Neural cell (in vitro differentiated cells): ENCODE measurements at regions not wholly inside any gene's neighbourhood (a gene's known extent, or its start where the extent isn't known, plus 50 kb on each side); places are given as distances from the start of the nearest gene placed in this dataset.

Source experiments
- H2AFZ ChIP-seq: fragments of 200-600, 300-800 bp; sonication (generic), shearing (Covaris generic); 2 replicates; pipeline ENCODE4 v1.6.0; 2014; ENCODE audit warnings: low read depth, mild to moderate bottlenecking, antibody characterized with exemption, low read length, moderate library complexity
- H3F3A ChIP-seq: fragments of 200-600 bp; shearing (Covaris generic); 2 replicates; pipeline ENCODE4 v1.6.1; 2016; ENCODE audit warnings: mild to moderate bottlenecking, moderate library complexity, mixed read lengths, antibody characterized with exemption, low read length; ENCODE audit not compliant: insufficient read depth, poor library complexity, severe bottlenecking
- H3K27ac ChIP-seq: fragments of 200-600, 300-800 bp; sonication (generic), shearing (Covaris generic); 2 replicates; pipeline ENCODE4 v1.5.1; 2014; ENCODE audit warnings: mild to moderate bottlenecking, low read length, moderate library complexity
- H3K27me3 ChIP-seq: fragments of 300-800, 200-600 bp; sonication (generic), shearing (Covaris generic); 2 replicates; pipeline ENCODE4 v1.6.0; 2014; ENCODE audit warnings: mild to moderate bottlenecking, low read depth, low read length, moderate library complexity; ENCODE audit not compliant: insufficient read depth
- H3K36me3 ChIP-seq: fragments of 300-800, 200-600 bp; sonication (generic), shearing (Covaris generic); 2 replicates; pipeline ENCODE4 v1.5.1; 2014; ENCODE audit warnings: mild to moderate bottlenecking, antibody characterized with exemption, low read length, moderate library complexity; ENCODE audit not compliant: insufficient read depth
- H3K4me2 ChIP-seq: fragments of 300-800, 200-600 bp; sonication (generic), shearing (Covaris generic); 2 replicates; pipeline ENCODE4 v1.6.0; 2014; ENCODE audit warnings: mild to moderate bottlenecking, low read length
- H3K4me3 ChIP-seq: fragments of 300-800, 200-600 bp; sonication (generic), shearing (Covaris generic); 2 replicates; pipeline ENCODE4 v1.5.1; 2014; ENCODE audit warnings: mild to moderate bottlenecking, low read length, moderate library complexity
- H3K79me2 ChIP-seq: fragments of 200-600 bp; shearing (Covaris generic); replicated peaks from 2 replicates; pipeline ENCODE4 v1.6.0; 2014; ENCODE audit warnings: mild to moderate bottlenecking, low read length, moderate library complexity; ENCODE audit not compliant: insufficient read depth
- H3K9ac ChIP-seq: fragments of 300-800, 200-600 bp; sonication (generic), shearing (Covaris generic); 2 replicates; pipeline ENCODE4 v1.6.1; 2016; ENCODE audit warnings: mild to moderate bottlenecking, low read length, mixed read lengths
- H3K9me2 ChIP-seq: fragments of 200-600 bp; shearing (Covaris generic); 2 replicates; pipeline ENCODE4 v1.6.1; 2016; ENCODE audit warnings: mild to moderate bottlenecking, low read length, mixed read lengths; ENCODE audit not compliant: insufficient read depth
- H3K9me3 ChIP-seq: fragments of 200-600, 300-800 bp; sonication (generic), shearing (Covaris generic); 2 replicates; pipeline ENCODE4 v1.6.1; 2016; ENCODE audit warnings: mild to moderate bottlenecking, mixed run types, low read length, moderate library complexity, mixed read lengths
- H4K20me1 ChIP-seq: fragments of 200-600 bp; shearing (Covaris generic); 2 replicates; pipeline ENCODE4 v1.6.1; 2016; ENCODE audit warnings: mild to moderate bottlenecking, mixed run types; ENCODE audit not compliant: insufficient read depth
- EP300 ChIP-seq: fragments of 450-650 bp; conservative IDR thresholded peaks from 2 replicates; pipeline ENCODE4 v1.6.1; 2014; ENCODE audit warnings: antibody characterized with exemption, mild to moderate bottlenecking, moderate library complexity; ENCODE audit not compliant: poor library complexity, severe bottlenecking
- EZH2 ChIP-seq: fragments of 200-600, 300-800 bp; shearing (Covaris generic), sonication (generic); IDR thresholded peaks from 2 replicates; pipeline ENCODE4 v1.6.1; 2014; ENCODE audit warnings: antibody characterized with exemption, low read length, borderline replicate concordance, mild to moderate bottlenecking; ENCODE audit not compliant: insufficient read depth, poor library complexity, severe bottlenecking
- MXI1 ChIP-seq: fragments of 450-650 bp; conservative IDR thresholded peaks from 2 replicates; pipeline ENCODE4 v1.6.1; 2014; ENCODE audit warnings: antibody characterized with exemption, mild to moderate bottlenecking; ENCODE audit not compliant: poor library complexity, severe bottlenecking
- POLR2AphosphoS5 ChIP-seq: IDR thresholded peaks from 2 replicates; pipeline ENCODE4 v1.6.1; 2012
- RAD21 ChIP-seq: fragments of 450-650 bp; conservative IDR thresholded peaks from 2 replicates; pipeline ENCODE4 v1.6.1; 2014; ENCODE audit warnings: antibody characterized with exemption, mild to moderate bottlenecking, moderate library complexity
- SMC3 ChIP-seq: fragments of 450-650 bp; conservative IDR thresholded peaks from 2 replicates; pipeline ENCODE4 v1.6.1; 2014; ENCODE audit warnings: antibody characterized with exemption, mild to moderate bottlenecking, moderate library complexity; ENCODE audit not compliant: poor library complexity
- TAF1 ChIP-seq: IDR thresholded peaks from 2 replicates; pipeline ENCODE4 v1.6.1; 2012; ENCODE audit warnings: low read depth
- TF ChIP-seq, protein P1 (sequence below): fragments of 450-650 bp; IDR thresholded peaks from 2 replicates; pipeline ENCODE4 v1.5.1; 2014; ENCODE audit warnings: antibody characterized with exemption, mild to moderate bottlenecking, moderate library complexity; ENCODE audit not compliant: poor library complexity, severe bottlenecking
- TF ChIP-seq, protein P2 (sequence below): IDR thresholded peaks from 2 replicates; pipeline ENCODE4 v1.6.1; 2012; ENCODE audit warnings: borderline replicate concordance

GRCh38 chr1:216827251-216827650, 104.0 kb upstream of the ESRRG start:
- no peaks in the 10 kb centered on the region for H4K20me1 ChIP-seq
- H3K9me2 ChIP-seq: no peaks in the 10 kb centered on the region
- H3K9me3 ChIP-seq: no peaks in the 10 kb centered on the region
- H3K79me2 ChIP-seq: no peaks in the 10 kb centered on the region
- H3K27ac ChIP-seq: no peak overlapping the region
- no peaks in the 10 kb centered on the region for H3K27me3 ChIP-seq
- TF ChIP-seq EZH2 (no peak), TAF1 (no peak), SMC3 (no peak), RAD21 (no peak), POLR2AphosphoS5 (no peak), EP300 (no peak), MXI1 (no peak)
- TF ChIP-seq, protein P1, sequence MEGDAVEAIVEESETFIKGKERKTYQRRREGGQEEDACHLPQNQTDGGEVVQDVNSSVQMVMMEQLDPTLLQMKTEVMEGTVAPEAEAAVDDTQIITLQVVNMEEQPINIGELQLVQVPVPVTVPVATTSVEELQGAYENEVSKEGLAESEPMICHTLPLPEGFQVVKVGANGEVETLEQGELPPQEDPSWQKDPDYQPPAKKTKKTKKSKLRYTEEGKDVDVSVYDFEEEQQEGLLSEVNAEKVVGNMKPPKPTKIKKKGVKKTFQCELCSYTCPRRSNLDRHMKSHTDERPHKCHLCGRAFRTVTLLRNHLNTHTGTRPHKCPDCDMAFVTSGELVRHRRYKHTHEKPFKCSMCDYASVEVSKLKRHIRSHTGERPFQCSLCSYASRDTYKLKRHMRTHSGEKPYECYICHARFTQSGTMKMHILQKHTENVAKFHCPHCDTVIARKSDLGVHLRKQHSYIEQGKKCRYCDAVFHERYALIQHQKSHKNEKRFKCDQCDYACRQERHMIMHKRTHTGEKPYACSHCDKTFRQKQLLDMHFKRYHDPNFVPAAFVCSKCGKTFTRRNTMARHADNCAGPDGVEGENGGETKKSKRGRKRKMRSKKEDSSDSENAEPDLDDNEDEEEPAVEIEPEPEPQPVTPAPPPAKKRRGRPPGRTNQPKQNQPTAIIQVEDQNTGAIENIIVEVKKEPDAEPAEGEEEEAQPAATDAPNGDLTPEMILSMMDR: no peak
- TF ChIP-seq, protein P2, sequence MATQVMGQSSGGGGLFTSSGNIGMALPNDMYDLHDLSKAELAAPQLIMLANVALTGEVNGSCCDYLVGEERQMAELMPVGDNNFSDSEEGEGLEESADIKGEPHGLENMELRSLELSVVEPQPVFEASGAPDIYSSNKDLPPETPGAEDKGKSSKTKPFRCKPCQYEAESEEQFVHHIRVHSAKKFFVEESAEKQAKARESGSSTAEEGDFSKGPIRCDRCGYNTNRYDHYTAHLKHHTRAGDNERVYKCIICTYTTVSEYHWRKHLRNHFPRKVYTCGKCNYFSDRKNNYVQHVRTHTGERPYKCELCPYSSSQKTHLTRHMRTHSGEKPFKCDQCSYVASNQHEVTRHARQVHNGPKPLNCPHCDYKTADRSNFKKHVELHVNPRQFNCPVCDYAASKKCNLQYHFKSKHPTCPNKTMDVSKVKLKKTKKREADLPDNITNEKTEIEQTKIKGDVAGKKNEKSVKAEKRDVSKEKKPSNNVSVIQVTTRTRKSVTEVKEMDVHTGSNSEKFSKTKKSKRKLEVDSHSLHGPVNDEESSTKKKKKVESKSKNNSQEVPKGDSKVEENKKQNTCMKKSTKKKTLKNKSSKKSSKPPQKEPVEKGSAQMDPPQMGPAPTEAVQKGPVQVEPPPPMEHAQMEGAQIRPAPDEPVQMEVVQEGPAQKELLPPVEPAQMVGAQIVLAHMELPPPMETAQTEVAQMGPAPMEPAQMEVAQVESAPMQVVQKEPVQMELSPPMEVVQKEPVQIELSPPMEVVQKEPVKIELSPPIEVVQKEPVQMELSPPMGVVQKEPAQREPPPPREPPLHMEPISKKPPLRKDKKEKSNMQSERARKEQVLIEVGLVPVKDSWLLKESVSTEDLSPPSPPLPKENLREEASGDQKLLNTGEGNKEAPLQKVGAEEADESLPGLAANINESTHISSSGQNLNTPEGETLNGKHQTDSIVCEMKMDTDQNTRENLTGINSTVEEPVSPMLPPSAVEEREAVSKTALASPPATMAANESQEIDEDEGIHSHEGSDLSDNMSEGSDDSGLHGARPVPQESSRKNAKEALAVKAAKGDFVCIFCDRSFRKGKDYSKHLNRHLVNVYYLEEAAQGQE: no peak
- no peaks in the 10 kb centered on the region for H3F3A ChIP-seq
- H3K4me2 ChIP-seq: no peak overlapping the region
- no peak overlapping the region for H3K9ac ChIP-seq
- no peak overlapping the region for H3K4me3 ChIP-seq
- H3K36me3 ChIP-seq: no peaks in the 10 kb centered on the region
- no peak overlapping the region for H2AFZ ChIP-seq

GRCh38 chr1:216826646-216827045, 103.4 kb upstream of the ESRRG start:
- Histone ChIP-seq H3K36me3 (no peaks in the 10 kb centered on the region), H2AFZ (no peak overlapping the region), H3K4me2 (no peak overlapping the region)

More at GRCh38 chr1:216826646-216827045, 103.4 kb upstream of the ESRRG start:
- no peaks in the 10 kb centered on the region for H4K20me1 ChIP-seq
- H3K27ac ChIP-seq: no peak overlapping the region
- TF ChIP-seq EP300: no peak
- TF ChIP-seq, protein P2: no peak
- no peaks in the 10 kb centered on the region for H3K9me3 ChIP-seq
- no peaks in the 10 kb centered on the region for H3F3A ChIP-seq
- H3K9me2 ChIP-seq: no peaks in the 10 kb centered on the region
- H3K79me2 ChIP-seq: no peaks in the 10 kb centered on the region
- H3K4me3 ChIP-seq: no peak overlapping the region
- no peak overlapping the region for H3K9ac ChIP-seq
- no peaks in the 10 kb centered on the region for H3K27me3 ChIP-seq
